PC-3 (cell line): ENCODE measurements at regions not wholly inside any gene's neighbourhood (a gene's known extent, or its start where the extent isn't known, plus 50 kb on each side); places are given as distances from the start of the nearest gene placed in this dataset.

Experiments used
- ATAC-seq: fragments of 200-7000 bp; cut with Tn5 transposase; 2 replicates; pipeline ENCODE4 v1.9.1; 2020; ENCODE audit warnings: mild to moderate bottlenecking, moderate library complexity
- BruUV-seq: library from RNA; stranded (reverse); fragments of 400-500 nt; replicated peaks from 2 replicates; lab custom pipeline; 2021; lab: Mats Ljungman, UMichigan
- CTCF ChIA-PET: fragments of 300-600 bp; sonication (Branson Sonifier 250); formaldehyde crosslinking; loops from one replicate; lab custom pipeline; 2022; ENCODE audit warnings: antibody characterized with exemption; lab: Charles Lee
- POLR2A ChIA-PET: fragments of 300-600 bp; sonication (Branson Sonifier 250); formaldehyde crosslinking; loops from one replicate; lab custom pipeline; 2022; ENCODE audit warnings: antibody characterized with exemption; ENCODE audit not compliant: unreplicated experiment; lab: Charles Lee
- DNase-seq: peaks from one replicate; pipeline ENCODE4 v3.0.0-alpha.2; 2015
- H2AFZ ChIP-seq: fragments of 300-600 bp; sonication (generic); 2 replicates; pipeline ENCODE4 v1.6.0; 2016; ENCODE audit warnings: antibody characterized with exemption, low read length
- H3F3A ChIP-seq: fragments of 300-600 bp; sonication (generic); one replicate; pipeline ENCODE4 v1.6.0; 2017; ENCODE audit warnings: antibody characterized with exemption, low read length, control low read depth, mild to moderate bottlenecking; ENCODE audit not compliant: unreplicated experiment
- H3K27ac ChIP-seq: fragments of 300-600 bp; sonication (generic); 2 replicates; pipeline ENCODE4 v1.5.1; 2016; ENCODE audit warnings: mild to moderate bottlenecking, low read length
- H3K27me3 ChIP-seq: fragments of 300-600 bp; sonication (generic); 2 replicates; pipeline ENCODE4 v1.6.1; 2016; ENCODE audit warnings: low read length, mixed read lengths
- H3K36me3 ChIP-seq: fragments of 300-600 bp; sonication (generic); 2 replicates; pipeline ENCODE4 v1.6.1; 2016; ENCODE audit warnings: low read depth, mixed run types, low read length, mixed read lengths
- H3K4me1 ChIP-seq: fragments of 300-600 bp; sonication (generic); 2 replicates; pipeline ENCODE4 v1.5.1; 2016; ENCODE audit warnings: low read length; ENCODE audit not compliant: insufficient read depth
- H3K4me2 ChIP-seq: fragments of 300-600 bp; sonication (generic); 2 replicates; pipeline ENCODE4 v1.6.0; 2016; ENCODE audit warnings: low read length
- H3K4me3 ChIP-seq: fragments of 300-600 bp; sonication (generic); 2 replicates; pipeline ENCODE4 v1.5.1; 2016; ENCODE audit warnings: mild to moderate bottlenecking, low read length, mixed read lengths
- H3K79me2 ChIP-seq: fragments of 300-600 bp; sonication (generic); 2 replicates; pipeline ENCODE4 v1.6.1; 2017; ENCODE audit warnings: low read length, mixed read lengths
- H3K9ac ChIP-seq: fragments of 300-600 bp; sonication (generic); 2 replicates; pipeline ENCODE4 v1.6.0; 2016; ENCODE audit warnings: mild to moderate bottlenecking, low read length
- H3K9me2 ChIP-seq: fragments of 300-600 bp; sonication (generic); replicated peaks from 2 replicates; pipeline ENCODE4 v1.6.1; 2016; ENCODE audit warnings: mixed run types, low read length, mixed read lengths
- H3K9me3 ChIP-seq: fragments of 300-600 bp; sonication (generic); 2 replicates; pipeline ENCODE4 v1.6.1; 2016; ENCODE audit warnings: low read length, mixed read lengths
- H4K20me1 ChIP-seq: fragments of 300-600 bp; sonication (generic); 2 replicates; pipeline ENCODE4 v1.6.1; 2016; ENCODE audit warnings: low read length, mixed read lengths
- CTCF ChIP-seq: fragments of 300-600 bp; sonication (generic); conservative IDR thresholded peaks from 2 replicates; pipeline ENCODE4 v1.5.1; 2017; ENCODE audit warnings: antibody characterized with exemption, low read depth, mild to moderate bottlenecking, low read length
- EZH2 ChIP-seq: fragments of 300-600 bp; sonication (generic); IDR thresholded peaks from one replicate; pipeline ENCODE4 v1.6.1; 2017; ENCODE audit warnings: antibody characterized with exemption, mild to moderate bottlenecking, low read length; ENCODE audit not compliant: unreplicated experiment
- EZH2phosphoT487 ChIP-seq: fragments of 300-600 bp; sonication (generic); IDR thresholded peaks from 2 replicates; pipeline ENCODE4 v1.6.1; 2018; ENCODE audit warnings: mild to moderate bottlenecking, antibody characterized with exemption, low read length, borderline replicate concordance
- intact Hi-C: fragments of 100-400 bp; cut with micrococcal nuclease; formaldehyde crosslinking; loops from 2 replicates; pipeline ENCODE4 v1.9.0; 2023

- intact Hi-C loops, result loop anchor here (5.0 kb wide), 1 partner anchor 59 kb away; no protein-coding TSS in a partner anchor
- H3K4me1 ChIP-seq, result no peaks in the 10 kb centered on the region
- H3K27ac ChIP-seq, result no peak overlapping the region
- H3K4me2 ChIP-seq, result no peak overlapping the region
- DNase-seq (no peak), ATAC-seq (no peak)
- no TSS peak for BruUV-seq
- no peaks in the 10 kb centered on the region for H4K20me1 ChIP-seq
- H3K79me2 ChIP-seq, result no peaks in the 10 kb centered on the region
- H3K4me3 ChIP-seq, result no peak overlapping the region
- ChIA-PET POLR2A (interaction anchor here (0.6 kb wide), 1 partner anchor 42 kb away, joined by 5 read pairs; no protein-coding TSS in a partner anchor), CTCF (no interaction called here)
- H3K9ac ChIP-seq, result no peak overlapping the region
- H3K36me3 ChIP-seq, result no peaks in the 10 kb centered on the region
- H3K9me2 ChIP-seq, result no peaks in the 10 kb centered on the region
- H3K9me3 ChIP-seq, result no peaks in the 10 kb centered on the region
- TF ChIP-seq EZH2phosphoT487, result no peak
- no peaks in the 10 kb centered on the region for H3K27me3 ChIP-seq
- no peak overlapping the region for H2AFZ ChIP-seq
- no peaks in the 10 kb centered on the region for H3F3A ChIP-seq
These were observed 293.6 kb downstream of the DSEL start for GRCh38 chr18:67222887-67223286.

- Histone ChIP-seq H3K9ac (no peak overlapping the region), H3K79me2 (no peaks in the 10 kb centered on the region), H3K4me2 (no peak overlapping the region), H3K36me3 (no peaks in the 10 kb centered on the region), H3K27me3 (no peaks in the 10 kb centered on the region), H3K9me3 (no peaks in the 10 kb centered on the region), H2AFZ (no peak overlapping the region), H3K27ac (no peak overlapping the region), H3F3A (no peaks in the 10 kb centered on the region), H3K4me3 (no peak overlapping the region), H3K4me1 (no peaks in the 10 kb centered on the region), H4K20me1 (no peaks in the 10 kb centered on the region), H3K9me2 (no peaks in the 10 kb centered on the region)
- ChIA-PET POLR2A (no interaction called here), CTCF (no interaction called here)
- DNase-seq (no peak), ATAC-seq (no peak)
- BruUV-seq, result no TSS peak
- intact Hi-C loops, result loop anchor here (5.0 kb wide), 3 partner anchors 47 to 642 kb away; no protein-coding TSS in a partner anchor
- TF ChIP-seq EZH2phosphoT487, result no peak
- no peak for TF ChIP-seq CTCF
- TF ChIP-seq EZH2, result no peak
These were observed 296.7 kb downstream of the DSEL start for GRCh38 chr18:67219821-67220220.

GRCh38 chr18:67218556-67218955 lies 298.0 kb downstream of the DSEL start:
- Histone ChIP-seq H4K20me1 (no peaks in the 10 kb centered on the region), H3K9ac (no peak overlapping the region), H3K9me2 (no peaks in the 10 kb centered on the region), H3K36me3 (no peaks in the 10 kb centered on the region), H3K4me2 (no peak overlapping the region), H3K4me3 (no peak overlapping the region), H2AFZ (no peak overlapping the region), H3K79me2 (no peaks in the 10 kb centered on the region), H3F3A (no peaks in the 10 kb centered on the region), H3K4me1 (no peaks in the 10 kb centered on the region), H3K27ac (no peak overlapping the region), H3K9me3 (no peaks in the 10 kb centered on the region), H3K27me3 (no peaks in the 10 kb centered on the region)
- DNase-seq (no peak), ATAC-seq (no peak)
- ChIA-PET CTCF (interaction anchor here (0.6 kb wide), 1 partner anchor 297 kb away, joined by 5 read pairs; no protein-coding TSS in a partner anchor), POLR2A (no interaction called here)
- BruUV-seq, result no TSS peak
- intact Hi-C loops, result loop anchor here (5.0 kb wide), 2 partner anchors 49 to 644 kb away; no protein-coding TSS in a partner anchor
- TF ChIP-seq EZH2, result no peak
- no peak for TF ChIP-seq EZH2phosphoT487
- TF ChIP-seq CTCF, result no peak
